ENCODE measurements at regions not wholly inside any gene's neighbourhood (a gene's known extent, or its start where the extent isn't known, plus 50 kb on each side); places are given as distances from the start of the nearest gene placed in this dataset.

DNA sequence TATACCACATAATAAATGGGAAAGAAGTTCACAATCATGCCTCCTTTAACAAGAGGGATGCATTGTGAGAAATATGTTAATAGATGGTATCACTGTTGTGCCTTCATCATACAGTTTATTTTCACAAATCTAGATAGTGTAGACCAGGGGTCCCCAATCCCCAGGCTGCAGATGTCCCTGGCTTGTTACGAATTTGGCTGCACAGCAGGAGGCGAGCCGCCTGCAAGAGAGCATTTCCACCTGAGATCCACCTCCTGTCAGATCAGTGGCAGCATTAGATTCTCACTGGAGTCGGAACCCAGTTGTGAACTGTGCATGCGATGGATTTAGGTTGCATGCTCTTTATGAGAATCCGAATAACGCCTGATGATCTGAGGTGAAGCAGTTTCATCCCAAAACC lies 361.9 kb upstream of the ZWINT start:
- Histone ChIP-seq H3K9me3 (peaks cover 0 to 5% (median 2%) of the 10 kb centered on the region in 4 donors), H3K27ac (no peak overlapping the region), H3K27me3 (no peaks in the 10 kb centered on the region), H3K4me1 (no peaks in the 10 kb centered on the region), H3K4me3 (no peak overlapping the region), H3K36me3 (no peaks in the 10 kb centered on the region)
- TF ChIP-seq POLR2AphosphoS5 (IDR thresholded peaks at IDR 0.05) = no peak
- TF ChIP-seq EP300 (IDR thresholded peaks at IDR 0.05) = no peak
- TF ChIP-seq, protein P1, sequence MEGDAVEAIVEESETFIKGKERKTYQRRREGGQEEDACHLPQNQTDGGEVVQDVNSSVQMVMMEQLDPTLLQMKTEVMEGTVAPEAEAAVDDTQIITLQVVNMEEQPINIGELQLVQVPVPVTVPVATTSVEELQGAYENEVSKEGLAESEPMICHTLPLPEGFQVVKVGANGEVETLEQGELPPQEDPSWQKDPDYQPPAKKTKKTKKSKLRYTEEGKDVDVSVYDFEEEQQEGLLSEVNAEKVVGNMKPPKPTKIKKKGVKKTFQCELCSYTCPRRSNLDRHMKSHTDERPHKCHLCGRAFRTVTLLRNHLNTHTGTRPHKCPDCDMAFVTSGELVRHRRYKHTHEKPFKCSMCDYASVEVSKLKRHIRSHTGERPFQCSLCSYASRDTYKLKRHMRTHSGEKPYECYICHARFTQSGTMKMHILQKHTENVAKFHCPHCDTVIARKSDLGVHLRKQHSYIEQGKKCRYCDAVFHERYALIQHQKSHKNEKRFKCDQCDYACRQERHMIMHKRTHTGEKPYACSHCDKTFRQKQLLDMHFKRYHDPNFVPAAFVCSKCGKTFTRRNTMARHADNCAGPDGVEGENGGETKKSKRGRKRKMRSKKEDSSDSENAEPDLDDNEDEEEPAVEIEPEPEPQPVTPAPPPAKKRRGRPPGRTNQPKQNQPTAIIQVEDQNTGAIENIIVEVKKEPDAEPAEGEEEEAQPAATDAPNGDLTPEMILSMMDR (IDR thresholded peaks at IDR 0.05) = no peak
- no peak for TF ChIP-seq POLR2A (IDR thresholded peaks at IDR 0.05)
- DNase-seq = no peak
- 76 to 80% (median 77%) methylated on average over 6 to 7 of the region's 7 CpGs for WGBS, 5 donors
- intact Hi-C loops (cut with DNase I; ENCODE audit: low total_unique reads) = no loop called here

DNA sequence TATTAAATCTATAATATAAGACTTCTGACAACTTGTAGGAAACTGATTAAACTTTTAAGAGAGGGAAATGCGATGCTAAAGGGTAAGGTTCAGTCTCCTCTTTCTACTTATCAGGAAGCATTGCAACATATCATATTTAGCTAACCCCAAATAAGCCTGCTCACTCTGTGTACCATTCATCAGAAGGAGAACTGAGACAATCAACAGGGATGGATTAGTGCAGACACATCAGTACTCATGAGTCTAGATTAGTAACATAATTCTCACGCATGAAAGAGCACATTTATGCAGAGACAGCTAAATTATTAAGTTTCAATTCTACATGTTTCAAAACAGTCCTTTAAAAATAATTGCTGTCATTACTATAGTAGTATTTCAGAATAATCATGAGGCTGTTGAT lies 354.2 kb upstream of the ZWINT start:
- H3K4me3 ChIP-seq = no peak overlapping the region
- WGBS, 5 donors = 56 to 77% (median 63%) methylated on average over 2 of the region's 2 CpGs
- TF ChIP-seq POLR2AphosphoS5 (IDR thresholded peaks at IDR 0.05) (no peak), POLR2A (IDR thresholded peaks at IDR 0.05) (no peak), EP300 (IDR thresholded peaks at IDR 0.05) (no peak)
- TF ChIP-seq, protein P1 (IDR thresholded peaks at IDR 0.05) = no peak
- no peaks in the 10 kb centered on the region for H3K36me3 ChIP-seq
- no peaks in the 10 kb centered on the region for H3K4me1 ChIP-seq
- H3K27ac ChIP-seq = no peak overlapping the region
- intact Hi-C loops (cut with DNase I; ENCODE audit: low total_unique reads) = no loop called here
- no peaks in the 10 kb centered on the region for H3K9me3 ChIP-seq
- no peak for DNase-seq
- H3K27me3 ChIP-seq = no peaks in the 10 kb centered on the region

DNA sequence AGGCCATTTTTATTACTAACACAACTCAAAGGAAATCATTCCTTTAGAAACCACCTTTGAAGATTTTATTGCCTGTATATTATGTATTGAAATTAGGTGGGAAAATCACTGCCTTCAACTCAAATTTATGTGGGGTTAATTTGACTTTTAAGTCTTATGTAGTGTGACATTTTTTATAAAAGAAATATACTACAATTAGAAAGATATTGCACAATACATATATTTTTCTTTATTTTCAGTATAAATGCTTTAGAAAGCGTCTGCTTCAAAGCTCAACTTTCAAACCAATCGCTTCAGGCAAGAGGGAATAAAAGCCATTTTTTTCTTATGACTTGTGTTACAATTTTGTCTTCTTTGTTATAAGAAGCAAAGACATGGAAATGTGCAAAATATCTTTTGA lies 337.4 kb upstream of the ZWINT start:
- WGBS, 5 donors = 68 to 81% (median 79%) methylated on average over 2 of the region's 2 CpGs
- Histone ChIP-seq H3K36me3 (no peaks in the 10 kb centered on the region), H3K4me3 (no peak overlapping the region), H3K27me3 (no peaks in the 10 kb centered on the region), H3K9me3 (no peaks in the 10 kb centered on the region), H3K27ac (no peak overlapping the region), H3K4me1 (no peaks in the 10 kb centered on the region)
- no peak for DNase-seq
- intact Hi-C loops (cut with DNase I; ENCODE audit: low total_unique reads) = no loop called here
- TF ChIP-seq EP300 (IDR thresholded peaks at IDR 0.05) = no peak
- TF ChIP-seq POLR2A (IDR thresholded peaks at IDR 0.05) = no peak
- TF ChIP-seq, protein P1 (IDR thresholded peaks at IDR 0.05) = no peak
- TF ChIP-seq POLR2AphosphoS5 (IDR thresholded peaks at IDR 0.05) = no peak

DNA sequence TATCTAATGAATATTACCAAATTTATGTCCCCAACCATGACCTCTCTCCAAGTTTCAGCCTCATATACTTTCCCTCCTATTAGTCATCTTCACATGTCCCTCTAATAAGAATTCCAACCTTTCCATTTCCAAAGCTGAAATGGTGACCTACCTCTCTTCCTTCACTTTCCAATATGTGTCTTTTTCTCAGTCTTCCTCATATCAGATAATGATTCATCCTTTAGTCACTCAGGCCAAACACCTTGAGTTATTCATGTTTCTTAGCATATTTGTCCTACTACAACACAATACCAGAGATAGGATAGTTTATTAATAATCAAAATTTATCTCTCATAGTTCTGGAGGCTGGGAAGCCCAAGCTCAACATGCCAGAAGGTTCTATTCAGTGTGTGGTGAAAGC lies 318.5 kb upstream of the ZWINT start:
- TF ChIP-seq POLR2AphosphoS5 (IDR thresholded peaks at IDR 0.05) = no peak
- TF ChIP-seq POLR2A (IDR thresholded peaks at IDR 0.05) = no peak
- TF ChIP-seq EP300 (IDR thresholded peaks at IDR 0.05) = no peak
- TF ChIP-seq, protein P1 (IDR thresholded peaks at IDR 0.05) = no peak
- Histone ChIP-seq H3K4me1 (no peaks in the 10 kb centered on the region), H3K4me3 (no peak overlapping the region), H3K9me3 (peaks cover 0 to 26% (median 14%) of the 10 kb centered on the region in 4 donors), H3K27me3 (no peaks in the 10 kb centered on the region), H3K36me3 (no peaks in the 10 kb centered on the region), H3K27ac (no peak overlapping the region)
- intact Hi-C loops (cut with DNase I; ENCODE audit: low total_unique reads) = no loop called here
- no peak for DNase-seq

Data from stomach (tissue), 8 donors.